ENCODE measurements at regions not wholly inside any gene's neighbourhood (a gene's known extent, or its start where the extent isn't known, plus 50 kb on each side); places are given as distances from the start of the nearest gene placed in this dataset.
"Not testable (repeated sequence)": the region's sequence is repeated elsewhere in the genome, so short reads cannot be mapped to it uniquely, and the experiment has no call there.

DNA sequence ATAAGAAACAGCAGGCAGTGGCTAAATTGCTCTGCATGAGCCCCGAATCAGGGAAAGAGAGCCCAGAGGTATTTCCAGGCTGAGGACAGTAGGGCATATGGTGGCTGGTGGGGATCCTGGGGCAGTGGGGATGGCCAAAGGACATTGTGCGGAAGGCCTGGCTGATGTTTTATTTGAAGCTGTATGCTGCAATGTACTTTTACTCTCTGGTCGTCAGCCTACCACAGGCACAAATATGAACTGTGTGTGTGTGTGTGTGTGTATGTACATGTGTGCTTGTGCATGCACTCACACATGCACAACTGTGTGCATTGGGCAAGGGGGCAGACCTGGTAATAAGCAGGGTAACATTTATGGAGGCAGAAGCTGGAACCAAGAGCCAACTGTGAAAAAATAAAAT lies 74.7 kb upstream of the GZMB start:
- H3K27me3 ChIP-seq (replicated peaks), result no peaks in the 10 kb centered on the region
- TF ChIP-seq, protein P1, sequence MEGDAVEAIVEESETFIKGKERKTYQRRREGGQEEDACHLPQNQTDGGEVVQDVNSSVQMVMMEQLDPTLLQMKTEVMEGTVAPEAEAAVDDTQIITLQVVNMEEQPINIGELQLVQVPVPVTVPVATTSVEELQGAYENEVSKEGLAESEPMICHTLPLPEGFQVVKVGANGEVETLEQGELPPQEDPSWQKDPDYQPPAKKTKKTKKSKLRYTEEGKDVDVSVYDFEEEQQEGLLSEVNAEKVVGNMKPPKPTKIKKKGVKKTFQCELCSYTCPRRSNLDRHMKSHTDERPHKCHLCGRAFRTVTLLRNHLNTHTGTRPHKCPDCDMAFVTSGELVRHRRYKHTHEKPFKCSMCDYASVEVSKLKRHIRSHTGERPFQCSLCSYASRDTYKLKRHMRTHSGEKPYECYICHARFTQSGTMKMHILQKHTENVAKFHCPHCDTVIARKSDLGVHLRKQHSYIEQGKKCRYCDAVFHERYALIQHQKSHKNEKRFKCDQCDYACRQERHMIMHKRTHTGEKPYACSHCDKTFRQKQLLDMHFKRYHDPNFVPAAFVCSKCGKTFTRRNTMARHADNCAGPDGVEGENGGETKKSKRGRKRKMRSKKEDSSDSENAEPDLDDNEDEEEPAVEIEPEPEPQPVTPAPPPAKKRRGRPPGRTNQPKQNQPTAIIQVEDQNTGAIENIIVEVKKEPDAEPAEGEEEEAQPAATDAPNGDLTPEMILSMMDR (IDR thresholded peaks at IDR 0.05; ENCODE audit: low read depth, low read length, missing control alignments), result no peak
- H3K4me3 ChIP-seq (ENCODE audit: low read depth, low read length), result no peak overlapping the region
- in situ Hi-C loops (cut with HindIII; ENCODE audit: low pct_ligation_motif_present, low sequenced_read_pairs), result no loop called here
- H3K27ac ChIP-seq, result no peak overlapping the region
- H3K36me3 ChIP-seq (replicated peaks), result no peaks in the 10 kb centered on the region
- no peak for DNase-seq

DNA sequence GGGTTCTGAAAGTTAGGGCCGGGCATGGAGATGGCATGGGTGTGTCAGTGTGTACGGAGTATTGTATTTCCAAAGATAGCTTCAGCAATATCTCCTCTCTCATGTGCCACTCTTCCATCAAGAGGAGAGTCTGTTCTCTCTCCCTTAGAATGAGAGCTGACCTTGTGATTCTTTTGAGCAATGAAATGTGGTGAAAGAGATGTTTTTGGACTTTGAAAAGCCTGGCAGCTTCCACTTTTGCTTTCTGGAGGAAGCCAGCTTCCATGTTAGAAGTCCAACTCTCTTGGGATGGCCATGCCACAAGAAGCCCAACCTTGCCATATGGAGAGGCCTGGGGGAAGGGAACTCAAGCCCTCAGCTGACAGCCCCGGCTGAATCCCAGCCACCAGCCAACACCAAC lies 72.4 kb upstream of the GZMB start:
- no peak for DNase-seq
- H3K27me3 ChIP-seq (replicated peaks), result no peaks in the 10 kb centered on the region
- in situ Hi-C loops (cut with HindIII; ENCODE audit: low pct_ligation_motif_present, low sequenced_read_pairs), result no loop called here
- no peak overlapping the region for H3K27ac ChIP-seq
- H3K4me3 ChIP-seq (ENCODE audit: low read depth, low read length), result no peak overlapping the region
- no peaks in the 10 kb centered on the region for H3K36me3 ChIP-seq (replicated peaks)
- TF ChIP-seq, protein P1 (IDR thresholded peaks at IDR 0.05; ENCODE audit: low read depth, low read length, missing control alignments), result no peak

DNA sequence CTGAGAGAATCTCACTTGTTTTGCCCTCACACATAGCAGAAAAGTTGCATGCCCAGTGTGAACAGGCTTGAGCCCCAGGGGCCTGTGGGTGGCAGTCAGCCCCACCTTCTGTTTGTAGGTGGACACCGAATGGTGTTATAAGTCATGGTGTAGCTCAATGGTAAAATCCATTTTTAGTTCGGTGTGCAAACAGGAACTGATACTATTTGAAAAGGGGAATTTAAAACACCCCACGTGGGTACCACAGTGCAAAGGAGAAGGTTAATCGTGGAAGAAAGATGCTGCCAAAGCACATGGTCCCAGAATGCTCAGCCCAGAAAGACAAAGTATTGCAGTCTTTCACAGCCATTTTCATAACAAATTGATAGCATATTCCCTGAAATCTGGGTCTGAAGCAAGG lies 71.8 kb upstream of the GZMB start:
- H3K4me3 ChIP-seq (ENCODE audit: low read depth, low read length), result no peak overlapping the region
- in situ Hi-C loops (cut with HindIII; ENCODE audit: low pct_ligation_motif_present, low sequenced_read_pairs), result no loop called here
- no peak overlapping the region for H3K27ac ChIP-seq
- TF ChIP-seq, protein P1 (IDR thresholded peaks at IDR 0.05; ENCODE audit: low read depth, low read length, missing control alignments), result no peak
- no peaks in the 10 kb centered on the region for H3K36me3 ChIP-seq (replicated peaks)
- no peak for DNase-seq
- no peaks in the 10 kb centered on the region for H3K27me3 ChIP-seq (replicated peaks)

DNA sequence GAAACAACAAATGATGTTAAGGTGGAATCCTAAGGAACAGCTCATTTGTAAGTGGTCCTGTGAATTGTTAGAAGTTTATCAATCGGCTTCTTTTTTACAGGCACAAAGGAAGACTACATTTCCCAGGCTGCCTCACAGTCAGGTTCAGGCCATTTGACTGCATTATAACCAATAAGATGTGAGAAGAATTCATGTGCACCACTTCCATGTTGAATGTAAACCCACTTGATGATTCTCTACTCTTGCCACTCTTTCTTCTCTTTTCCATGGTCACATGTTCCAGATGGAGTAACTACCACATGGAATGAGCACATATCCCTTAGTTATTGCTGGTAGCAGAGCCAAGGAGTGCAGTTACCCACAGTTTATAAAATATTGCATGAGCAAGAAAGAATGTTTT lies 67.1 kb upstream of the GZMB start:
- Histone ChIP-seq H3K4me3 (ENCODE audit: low read depth, low read length) (no peak overlapping the region), H3K27ac (no peak overlapping the region), H3K27me3 (replicated peaks) (no peaks in the 10 kb centered on the region), H3K36me3 (replicated peaks) (no peaks in the 10 kb centered on the region)
- in situ Hi-C loops (cut with HindIII; ENCODE audit: low pct_ligation_motif_present, low sequenced_read_pairs), result no loop called here
- TF ChIP-seq, protein P1 (IDR thresholded peaks at IDR 0.05; ENCODE audit: low read depth, low read length, missing control alignments), result no peak
- no peak for DNase-seq

DNA sequence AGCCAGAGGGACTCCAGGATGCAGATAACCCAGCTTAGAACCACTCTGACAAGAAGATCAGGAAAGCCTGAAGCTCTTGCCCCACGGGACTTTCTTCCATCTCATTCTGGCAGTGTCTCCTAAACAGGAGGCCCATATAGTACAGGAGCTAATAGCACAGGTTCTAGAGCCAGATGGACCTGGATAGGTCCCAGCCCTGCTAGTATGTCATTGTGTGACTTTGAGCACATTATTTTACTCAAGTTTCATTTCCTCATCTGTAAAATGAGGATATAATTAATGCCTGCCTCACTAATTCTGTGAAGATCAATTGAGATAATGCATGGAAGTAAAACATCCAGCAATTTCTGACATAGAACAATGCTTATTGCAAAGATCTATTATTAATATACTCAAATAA lies 66.5 kb upstream of the GZMB start:
- H3K27me3 ChIP-seq (replicated peaks), result no peaks in the 10 kb centered on the region
- H3K4me3 ChIP-seq (ENCODE audit: low read depth, low read length), result no peak overlapping the region
- in situ Hi-C loops (cut with HindIII; ENCODE audit: low pct_ligation_motif_present, low sequenced_read_pairs), result no loop called here
- TF ChIP-seq, protein P1 (IDR thresholded peaks at IDR 0.05; ENCODE audit: low read depth, low read length, missing control alignments), result no peak
- no peaks in the 10 kb centered on the region for H3K36me3 ChIP-seq (replicated peaks)
- H3K27ac ChIP-seq, result no peak overlapping the region
- DNase-seq, result no peak

DNA sequence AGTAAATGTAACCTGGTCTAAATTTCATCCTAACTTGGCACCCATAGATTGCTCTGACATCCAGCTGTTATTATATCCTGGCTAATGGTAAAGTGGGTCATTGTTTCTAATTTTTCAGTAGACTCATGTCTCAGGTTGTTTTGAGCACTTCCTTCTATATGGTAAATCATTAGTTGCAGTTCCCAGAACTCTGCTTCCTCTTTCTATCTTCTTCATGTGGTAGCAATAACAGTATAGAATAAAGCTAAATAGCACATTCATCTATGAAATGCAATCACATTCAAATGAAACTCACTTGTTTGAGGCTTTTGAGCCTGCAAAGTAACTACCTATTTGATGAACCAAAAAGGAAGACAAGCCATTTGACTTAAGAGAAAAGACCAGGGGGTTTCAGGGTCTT lies 65.1 kb upstream of the GZMB start:
- no peaks in the 10 kb centered on the region for H3K36me3 ChIP-seq (replicated peaks)
- no peak for DNase-seq
- H3K4me3 ChIP-seq (ENCODE audit: low read depth, low read length), result no peak overlapping the region
- H3K27me3 ChIP-seq (replicated peaks), result no peaks in the 10 kb centered on the region
- H3K27ac ChIP-seq, result no peak overlapping the region
- in situ Hi-C loops (cut with HindIII; ENCODE audit: low pct_ligation_motif_present, low sequenced_read_pairs), result no loop called here
- TF ChIP-seq, protein P1 (IDR thresholded peaks at IDR 0.05; ENCODE audit: low read depth, low read length, missing control alignments), result no peak

DNA sequence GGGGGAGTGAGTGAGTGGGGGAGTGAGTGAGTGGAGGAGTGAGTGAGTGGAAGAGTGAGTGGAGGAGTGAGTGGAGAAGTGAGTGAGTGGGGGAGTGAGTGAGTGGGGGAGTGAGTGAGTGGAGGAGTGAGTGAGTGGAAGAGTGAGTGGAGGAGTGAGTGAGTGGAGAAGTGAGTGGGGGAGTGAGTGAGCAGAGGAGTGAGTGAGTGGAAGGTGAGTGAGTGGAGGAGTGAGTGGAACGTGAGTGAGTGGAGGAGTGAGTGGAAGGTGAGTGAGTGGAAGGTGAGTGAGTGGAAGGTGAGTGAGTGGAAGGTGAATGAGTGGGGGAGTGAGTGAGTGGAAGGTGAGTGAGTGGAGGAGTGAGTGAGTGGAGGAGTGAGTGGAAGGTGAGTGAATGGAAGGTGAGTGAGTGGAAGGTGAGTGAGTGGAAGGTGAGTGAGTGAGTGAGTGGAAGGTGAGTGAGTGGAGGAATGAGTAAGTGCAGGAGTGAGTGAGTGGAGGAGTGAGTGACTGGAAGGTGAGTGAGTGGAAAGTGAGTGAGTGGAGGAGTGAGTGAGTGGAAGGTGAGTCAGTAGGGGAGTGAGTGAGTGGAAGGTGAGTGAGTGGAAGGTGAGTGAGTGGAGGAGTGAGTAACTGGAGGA lies 62.4 kb upstream of the GZMB start:
- H3K4me3 ChIP-seq (ENCODE audit: low read depth, low read length); DNase-seq; in situ Hi-C loops (cut with HindIII; ENCODE audit: low pct_ligation_motif_present, low sequenced_read_pairs); H3K36me3 ChIP-seq (replicated peaks); H3K27me3 ChIP-seq (replicated peaks); H3K27ac ChIP-seq: not testable (repeated sequence)
